ENCODE measurements at regions not wholly inside any gene's neighbourhood (a gene's known extent, or its start where the extent isn't known, plus 50 kb on each side); places are given as distances from the start of the nearest gene placed in this dataset.

- no peak overlapping the region for H3K27ac ChIP-seq
- no peak for TF ChIP-seq ZFX (IDR thresholded peaks at IDR 0.05; ENCODE audit: borderline replicate concordance)
- TF ChIP-seq, protein P1, sequence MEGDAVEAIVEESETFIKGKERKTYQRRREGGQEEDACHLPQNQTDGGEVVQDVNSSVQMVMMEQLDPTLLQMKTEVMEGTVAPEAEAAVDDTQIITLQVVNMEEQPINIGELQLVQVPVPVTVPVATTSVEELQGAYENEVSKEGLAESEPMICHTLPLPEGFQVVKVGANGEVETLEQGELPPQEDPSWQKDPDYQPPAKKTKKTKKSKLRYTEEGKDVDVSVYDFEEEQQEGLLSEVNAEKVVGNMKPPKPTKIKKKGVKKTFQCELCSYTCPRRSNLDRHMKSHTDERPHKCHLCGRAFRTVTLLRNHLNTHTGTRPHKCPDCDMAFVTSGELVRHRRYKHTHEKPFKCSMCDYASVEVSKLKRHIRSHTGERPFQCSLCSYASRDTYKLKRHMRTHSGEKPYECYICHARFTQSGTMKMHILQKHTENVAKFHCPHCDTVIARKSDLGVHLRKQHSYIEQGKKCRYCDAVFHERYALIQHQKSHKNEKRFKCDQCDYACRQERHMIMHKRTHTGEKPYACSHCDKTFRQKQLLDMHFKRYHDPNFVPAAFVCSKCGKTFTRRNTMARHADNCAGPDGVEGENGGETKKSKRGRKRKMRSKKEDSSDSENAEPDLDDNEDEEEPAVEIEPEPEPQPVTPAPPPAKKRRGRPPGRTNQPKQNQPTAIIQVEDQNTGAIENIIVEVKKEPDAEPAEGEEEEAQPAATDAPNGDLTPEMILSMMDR (IDR thresholded peaks at IDR 0.05): no peak
Observed at GRCh38 chr6:165737396-165737795, 74.4 kb upstream of the PDE10A start.

DNA sequence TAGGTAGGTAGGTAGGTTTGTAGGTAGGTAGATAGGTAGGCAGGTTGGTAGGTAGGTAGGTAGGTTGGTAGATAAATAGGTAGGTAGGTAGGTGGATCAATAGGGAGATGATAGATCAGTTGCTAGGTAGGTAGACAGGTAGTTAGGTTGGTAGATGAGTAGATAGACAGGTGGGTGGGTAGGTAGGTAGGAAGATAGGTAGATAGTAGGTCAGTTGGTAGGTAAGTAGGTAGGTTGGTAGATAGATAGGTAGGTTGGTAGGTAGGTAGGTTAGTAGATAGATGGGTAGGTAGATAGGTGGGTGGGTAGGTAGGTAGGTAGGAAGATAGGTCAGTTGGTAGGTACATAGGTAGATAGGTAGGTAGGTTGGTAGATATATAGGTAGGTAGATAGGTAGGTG, 72.0 kb upstream of the PDE10A start:
- TF ChIP-seq ZFX (IDR thresholded peaks at IDR 0.05; ENCODE audit: borderline replicate concordance): no peak
- TF ChIP-seq, protein P1 (IDR thresholded peaks at IDR 0.05): no peak
- no peak overlapping the region for H3K27ac ChIP-seq

DNA sequence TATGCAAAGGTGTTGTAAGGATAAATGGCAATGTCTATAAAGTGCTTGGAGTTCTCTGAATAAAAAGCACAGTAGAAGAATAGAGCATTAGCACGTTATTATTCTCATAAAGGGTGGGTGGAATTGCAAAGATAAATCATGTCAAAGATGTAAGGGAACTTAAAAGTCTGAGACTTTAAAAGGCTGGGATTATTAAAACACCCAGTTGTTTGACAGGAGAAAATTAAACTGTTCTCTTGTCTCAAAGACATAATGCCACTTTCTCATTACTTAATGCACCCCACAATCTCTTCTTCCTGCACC, 70.4 kb upstream of the PDE10A start:
- no peak for TF ChIP-seq ZFX (IDR thresholded peaks at IDR 0.05; ENCODE audit: borderline replicate concordance)
- TF ChIP-seq, protein P1 (IDR thresholded peaks at IDR 0.05): no peak
- H3K27ac ChIP-seq: no peak overlapping the region

DNA sequence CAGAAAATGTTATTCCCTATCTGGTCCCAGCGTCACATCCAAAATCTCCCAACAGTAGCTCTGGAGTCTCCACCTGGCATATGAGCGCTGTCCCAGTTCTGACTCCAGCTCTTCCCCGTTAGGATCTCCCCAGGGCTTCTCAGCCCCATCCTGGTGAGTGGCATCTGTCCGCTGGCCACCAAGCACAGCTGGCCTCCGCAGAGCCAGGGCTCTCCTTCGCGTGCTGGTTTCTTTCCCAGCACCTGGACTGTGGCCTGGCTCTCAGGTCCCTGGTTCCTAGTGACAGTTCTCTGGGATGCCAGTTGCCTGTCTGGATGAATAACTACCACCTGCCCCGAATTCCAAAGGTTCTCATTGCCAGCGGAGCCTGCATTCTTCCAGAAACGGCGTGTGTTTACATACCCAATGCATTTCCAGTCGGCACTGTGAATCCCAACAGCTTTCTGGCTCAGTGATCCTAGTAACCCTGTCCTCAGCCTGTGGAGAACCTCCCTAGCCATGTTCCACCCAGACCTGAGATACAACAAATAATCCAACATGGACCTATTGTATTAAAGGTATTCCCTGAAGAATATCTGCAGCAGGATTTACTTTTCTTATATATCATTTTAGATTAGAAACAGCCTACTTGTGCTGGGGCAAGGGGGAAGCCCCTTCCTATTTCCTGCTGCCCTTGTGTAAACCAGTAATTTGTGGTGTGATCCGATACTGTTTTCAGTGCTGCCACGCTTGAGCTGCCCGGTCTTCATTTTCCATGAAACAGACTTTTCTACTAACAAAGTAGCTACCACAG, 69.9 kb upstream of the PDE10A start:
- TF ChIP-seq, protein P1 (IDR thresholded peaks at IDR 0.05): no peak
- TF ChIP-seq ZFX (IDR thresholded peaks at IDR 0.05; ENCODE audit: borderline replicate concordance): no peak
- H3K27ac ChIP-seq: no peak overlapping the region

GRCh38 chr6:165729307-165729936, 66.4 kb upstream of the PDE10A start:
- TF ChIP-seq, protein P1 (IDR thresholded peaks at IDR 0.05): peak; percentile 90
- no peak for TF ChIP-seq ZFX (IDR thresholded peaks at IDR 0.05; ENCODE audit: borderline replicate concordance)
- H3K27ac ChIP-seq: no peak overlapping the region

- H3K27ac ChIP-seq: no peak overlapping the region
- no peak for TF ChIP-seq ZFX (IDR thresholded peaks at IDR 0.05; ENCODE audit: borderline replicate concordance)
- TF ChIP-seq, protein P1 (IDR thresholded peaks at IDR 0.05): no peak
Observed at GRCh38 chr6:165728216-165728615, 65.2 kb upstream of the PDE10A start.

- H3K27ac ChIP-seq: no peak overlapping the region
- TF ChIP-seq, protein P1 (IDR thresholded peaks at IDR 0.05): no peak
- no peak for TF ChIP-seq ZFX (IDR thresholded peaks at IDR 0.05; ENCODE audit: borderline replicate concordance)
Observed at GRCh38 chr6:165726965-165727381, 63.9 kb upstream of the PDE10A start.
